EL (cell line): ENCODE measurements at regions not wholly inside any gene's neighbourhood (a gene's known extent, or its start where the extent isn't known, plus 50 kb on each side); places are given as distances from the start of the nearest gene placed in this dataset.
"Not testable (repeated sequence)": the region's sequence is repeated elsewhere in the genome, so short reads cannot be mapped to it uniquely, and the experiment has no call there.

Experiments
- DNase-seq: peaks from one replicate; pipeline ENCODE4 v3.0.0-alpha.2; 2016

- DNase-seq: not testable (repeated sequence)
Measured at GRCh38 chr15:20622117-20622516, 80.5 kb upstream of the GOLGA6L6 start.

- not testable (repeated sequence) for DNase-seq
Measured at GRCh38 chr15:20614549-20614948, 72.9 kb upstream of the GOLGA6L6 start.

- not testable (repeated sequence) for DNase-seq
Measured at GRCh38 chr15:20612796-20613195, 71.2 kb upstream of the GOLGA6L6 start.

GRCh38 chr15:20612356-20612755, 70.8 kb upstream of the GOLGA6L6 start:
- not testable (repeated sequence) for DNase-seq

GRCh38 chr15:20611667-20612290, 70.2 kb upstream of the GOLGA6L6 start:
- DNase-seq: not testable (repeated sequence)

GRCh38 chr15:20608179-20608578, 66.6 kb upstream of the GOLGA6L6 start:
- not testable (repeated sequence) for DNase-seq

- DNase-seq: not testable (repeated sequence)
Measured at GRCh38 chr15:20597245-20597644, 55.6 kb upstream of the GOLGA6L6 start.

GRCh38 chr15:20594219-20594618, 52.6 kb upstream of the GOLGA6L6 start:
- not testable (repeated sequence) for DNase-seq

- not testable (repeated sequence) for DNase-seq
Measured at GRCh38 chr15:20591936-20592335, 50.3 kb upstream of the GOLGA6L6 start.
